GM13977 (cell line): ENCODE measurements at regions not wholly inside any gene's neighbourhood (a gene's known extent, or its start where the extent isn't known, plus 50 kb on each side); places are given as distances from the start of the nearest gene placed in this dataset.

Experiments
- DNase-seq: peaks from one replicate; pipeline ENCODE4 v3.0.0; 2012; ENCODE audit warnings: low spot score
- CTCF ChIP-seq: IDR thresholded peaks from 2 replicates; pipeline ENCODE4 v1.5.1; 2012; ENCODE audit warnings: mild to moderate bottlenecking, control low read depth; ENCODE audit not compliant: insufficient read depth; ENCODE audit errors: extremely low read depth, missing control alignments
- in situ Hi-C: fragments of 300-500 bp; cut with MboI; formaldehyde crosslinking; loops from one replicate; pipeline ENCODE4 v1.12.0; 2022; ENCODE audit warnings: low sequenced_read_pairs, low pct_unique_long_range_greater_than_20kb, mixed read lengths, inconsistent platforms; ENCODE audit not compliant: unreplicated experiment

- in situ Hi-C loops: no loop called here
- TF ChIP-seq CTCF: no peak
- no peak for DNase-seq
Measured at GRCh38 chr4:138948918-138949317, 66.7 kb upstream of the NOCT start.

GRCh38 chr4:138946306-138946705 is 69.3 kb upstream of the NOCT start:
- DNase-seq: no peak
- no peak for TF ChIP-seq CTCF
- in situ Hi-C loops: no loop called here

GRCh38 chr4:138945840-138946239 is 69.7 kb upstream of the NOCT start:
- in situ Hi-C loops: no loop called here
- DNase-seq: no peak
- TF ChIP-seq CTCF: no peak

- DNase-seq: no peak
- in situ Hi-C loops: no loop called here
- TF ChIP-seq CTCF: no peak
Measured at GRCh38 chr4:138945401-138945800, 70.2 kb upstream of the NOCT start.

GRCh38 chr4:138943893-138944292 is 71.7 kb upstream of the NOCT start:
- in situ Hi-C loops: no loop called here
- no peak for TF ChIP-seq CTCF
- DNase-seq: no peak

- in situ Hi-C loops: no loop called here
- no peak for DNase-seq
- no peak for TF ChIP-seq CTCF
Measured at GRCh38 chr4:138941037-138941436, 74.5 kb upstream of the NOCT start.

GRCh38 chr4:138939960-138940359 is 75.6 kb upstream of the NOCT start:
- DNase-seq: no peak
- no peak for TF ChIP-seq CTCF
- in situ Hi-C loops: no loop called here
